ENCODE measurements at regions not wholly inside any gene's neighbourhood (a gene's known extent, or its start where the extent isn't known, plus 50 kb on each side); places are given as distances from the start of the nearest gene placed in this dataset.

- no peak overlapping the region for H2AFZ ChIP-seq (ENCODE audit: low read length)
- no peak overlapping the region for H3K4me2 ChIP-seq (ENCODE audit: low read depth, low read length)
- H3K9ac ChIP-seq (ENCODE audit: insufficient read depth, low read depth, low read length), result no peak overlapping the region
- TF ChIP-seq TP53 (CRISPR knock-in tag; conservative IDR thresholded peaks at IDR 0.05) (no peak), ZNF280B (CRISPR knock-in tag; IDR thresholded peaks at IDR 0.05; ENCODE audit: borderline replicate concordance) (no peak), FOXK2 (IDR thresholded peaks at IDR 0.05) (no peak), ZKSCAN1 (IDR thresholded peaks at IDR 0.05; ENCODE audit: low read length) (no peak), THAP7 (CRISPR knock-in tag; IDR thresholded peaks at IDR 0.05) (no peak), ZNF512B (CRISPR knock-in tag; IDR thresholded peaks at IDR 0.05; ENCODE audit: borderline replicate concordance) (no peak), ZNF773 (CRISPR knock-in tag; IDR thresholded peaks at IDR 0.05; ENCODE audit: borderline replicate concordance) (no peak), ZFY (CRISPR knock-in tag; IDR thresholded peaks at IDR 0.05) (no peak), DNMT3B (CRISPR knock-in tag; conservative IDR thresholded peaks at IDR 0.05) (no peak), ERF (CRISPR knock-in tag; IDR thresholded peaks at IDR 0.05) (no peak), ETV6 (CRISPR knock-in tag; conservative IDR thresholded peaks at IDR 0.05) (no peak), HHEX (CRISPR knock-in tag; IDR thresholded peaks at IDR 0.05) (no peak), SUZ12 (IDR thresholded peaks at IDR 0.05; ENCODE audit: low read depth, low read length) (no peak), ZNF207 (IDR thresholded peaks at IDR 0.05; ENCODE audit: borderline replicate concordance) (no peak), MIER2 (CRISPR knock-in tag; IDR thresholded peaks at IDR 0.05) (no peak), GATAD2A (CRISPR knock-in tag; IDR thresholded peaks at IDR 0.05) (no peak), ADNP (CRISPR knock-in tag; IDR thresholded peaks at IDR 0.05) (no peak), MAX (IDR thresholded peaks at IDR 0.05) (no peak), ZNF329 (CRISPR knock-in tag; IDR thresholded peaks at IDR 0.05; ENCODE audit: low read depth) (no peak), ZNF30 (CRISPR knock-in tag; IDR thresholded peaks at IDR 0.05) (no peak)
- WGBS (ENCODE audit: low lambda C conversion rate), result 25% methylated on average over 3 of the region's 3 CpGs
- H3K36me3 ChIP-seq (replicated peaks in 1 of 2; ENCODE audit: control insufficient read depth in 1 of 2, insufficient read depth in 2 of 2, low read length in 2 of 2), result no peaks in the 10 kb centered on the region
- no peaks in the 10 kb centered on the region for H3K9me3 ChIP-seq (ENCODE audit: low read length)
- peaks cover 13% of the 10 kb centered on the region for H3K4me1 ChIP-seq (ENCODE audit: insufficient read depth, low read length)
- ChIA-PET POLR2A (no interaction called here), CTCF (ENCODE audit: low intra/inter-chr PET ratio, low total read pairs) (no interaction called here)
- intact Hi-C loops (cut with micrococcal nuclease; ENCODE audit: unreplicated experiment) (no loop called here), in situ Hi-C loops (cut with HindIII; ENCODE audit: extremely low pct_ligation_motif_present, low pct_unique_long_range_greater_than_20kb) (no loop called here)
- BruUV-seq (replicated peaks), result no TSS peak
- H4K20me1 ChIP-seq (ENCODE audit: insufficient read depth, low read length), result no peaks in the 10 kb centered on the region
- no peaks in the 10 kb centered on the region for H3K79me2 ChIP-seq (ENCODE audit: insufficient read depth, low read length)
- H3K27ac ChIP-seq (ENCODE audit: extremely low read length, insufficient read depth, low read length), result no peak overlapping the region
- H3K4me3 ChIP-seq (replicated peaks in 1 of 3; ENCODE audit: insufficient read depth in 1 of 3, low read depth in 2 of 3, low read length in 3 of 3), result no peak overlapping the region
- DNase-seq (ENCODE audit: low spot score), result no peak
- H3K27me3 ChIP-seq (ENCODE audit: control insufficient read depth in 1 of 2, insufficient read depth in 2 of 2, low read length in 2 of 2), result no peaks in the 10 kb centered on the region
- no peak for ATAC-seq
- no peak for FAIRE-seq
Observed at GRCh38 chr2:75862547-75862946, 151.8 kb upstream of the GCFC2 start.
